K562 (cell line): ENCODE measurements at regions not wholly inside any gene's neighbourhood (a gene's known extent, or its start where the extent isn't known, plus 50 kb on each side); places are given as distances from the start of the nearest gene placed in this dataset.
A peak's percentile ranks its signal among the peaks of the same experiment; 100 is the strongest.

Source experiments
- ETV5 ChIP-seq: sonication (generic); formaldehyde crosslinking; IDR thresholded peaks from 2 replicates; pipeline ENCODE4 v1.4.0; 2020; ENCODE audit warnings: low read depth, mild to moderate bottlenecking, missing genetic modification reagents
- FOXJ2 ChIP-seq: fragments of 200-800 bp; sonication (Bioruptor generic); IDR thresholded peaks from 2 replicates; pipeline ENCODE4 v1.6.1; 2016; ENCODE audit warnings: missing genetic modification characterization, missing compliant biosample characterization
- ZBTB7A ChIP-seq: IDR thresholded peaks from 2 replicates; pipeline ENCODE4 v1.6.1; 2011; ENCODE audit warnings: low read depth, mild to moderate bottlenecking, low read length, moderate library complexity, borderline replicate concordance; ENCODE audit not compliant: control insufficient read depth
- ZNF232 ChIP-seq: sonication (generic); formaldehyde crosslinking; IDR thresholded peaks from 2 replicates; pipeline ENCODE4 v1.8.0; 2022; ENCODE audit warnings: mild to moderate bottlenecking, missing genetic modification reagents
- TF ChIP-seq, protein P1 (sequence below), 2 experiments: fragments of 450-650 bp; formaldehyde crosslinking in 1 of 2; IDR thresholded peaks; 2 replicates each; pipeline versions ENCODE4 v1.4.0 to v1.6.1; 2014 to 2020; ENCODE audit warnings: mild to moderate bottlenecking in 2 of 2, borderline replicate concordance in 1 of 2, low read depth in 1 of 2
- TF ChIP-seq, protein P2 (sequence below): fragments of 250-450 bp; sonication (Bioruptor Pico); IDR thresholded peaks from 2 replicates; pipeline ENCODE4 v1.5.0; 2022; ENCODE audit warnings: mild to moderate bottlenecking
- TF ChIP-seq, protein P3 (sequence below): sonication (generic); formaldehyde crosslinking; IDR thresholded peaks from 2 replicates; pipeline ENCODE4 v1.8.0; 2022; ENCODE audit warnings: mild to moderate bottlenecking, missing genetic modification reagents
- TF ChIP-seq, protein P4 (sequence below): fragments of 250-450 bp; sonication (Bioruptor Pico); IDR thresholded peaks from 2 replicates; pipeline ENCODE4 v1.4.0; 2020

DNA sequence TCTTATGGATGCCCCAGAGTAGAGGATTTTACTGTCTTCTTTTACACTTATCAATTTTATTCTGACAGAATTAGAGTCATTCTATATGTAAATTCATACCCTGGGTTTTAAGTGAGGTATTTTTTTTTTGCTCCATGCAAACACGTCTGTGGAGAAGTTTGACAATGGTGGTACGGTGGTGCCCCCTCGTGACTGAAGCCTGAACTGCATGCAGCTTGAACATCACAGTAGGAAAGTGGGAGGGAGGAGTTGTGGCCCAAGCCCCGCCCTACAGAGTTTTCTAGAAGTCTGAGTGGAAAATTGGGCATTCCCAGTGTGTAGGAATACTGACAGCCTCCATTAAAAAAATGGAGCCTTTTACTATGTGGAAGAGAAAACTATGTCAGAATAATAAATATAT is 73.3 kb upstream of the RAB40AL start (continued):
- TF ChIP-seq, protein P1, sequence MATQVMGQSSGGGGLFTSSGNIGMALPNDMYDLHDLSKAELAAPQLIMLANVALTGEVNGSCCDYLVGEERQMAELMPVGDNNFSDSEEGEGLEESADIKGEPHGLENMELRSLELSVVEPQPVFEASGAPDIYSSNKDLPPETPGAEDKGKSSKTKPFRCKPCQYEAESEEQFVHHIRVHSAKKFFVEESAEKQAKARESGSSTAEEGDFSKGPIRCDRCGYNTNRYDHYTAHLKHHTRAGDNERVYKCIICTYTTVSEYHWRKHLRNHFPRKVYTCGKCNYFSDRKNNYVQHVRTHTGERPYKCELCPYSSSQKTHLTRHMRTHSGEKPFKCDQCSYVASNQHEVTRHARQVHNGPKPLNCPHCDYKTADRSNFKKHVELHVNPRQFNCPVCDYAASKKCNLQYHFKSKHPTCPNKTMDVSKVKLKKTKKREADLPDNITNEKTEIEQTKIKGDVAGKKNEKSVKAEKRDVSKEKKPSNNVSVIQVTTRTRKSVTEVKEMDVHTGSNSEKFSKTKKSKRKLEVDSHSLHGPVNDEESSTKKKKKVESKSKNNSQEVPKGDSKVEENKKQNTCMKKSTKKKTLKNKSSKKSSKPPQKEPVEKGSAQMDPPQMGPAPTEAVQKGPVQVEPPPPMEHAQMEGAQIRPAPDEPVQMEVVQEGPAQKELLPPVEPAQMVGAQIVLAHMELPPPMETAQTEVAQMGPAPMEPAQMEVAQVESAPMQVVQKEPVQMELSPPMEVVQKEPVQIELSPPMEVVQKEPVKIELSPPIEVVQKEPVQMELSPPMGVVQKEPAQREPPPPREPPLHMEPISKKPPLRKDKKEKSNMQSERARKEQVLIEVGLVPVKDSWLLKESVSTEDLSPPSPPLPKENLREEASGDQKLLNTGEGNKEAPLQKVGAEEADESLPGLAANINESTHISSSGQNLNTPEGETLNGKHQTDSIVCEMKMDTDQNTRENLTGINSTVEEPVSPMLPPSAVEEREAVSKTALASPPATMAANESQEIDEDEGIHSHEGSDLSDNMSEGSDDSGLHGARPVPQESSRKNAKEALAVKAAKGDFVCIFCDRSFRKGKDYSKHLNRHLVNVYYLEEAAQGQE (IDR thresholded peaks at IDR 0.05; ENCODE audit: borderline replicate concordance): peak; percentile 55
- TF ChIP-seq, protein P1 (CRISPR knock-in tag; IDR thresholded peaks at IDR 0.05; ENCODE audit: low read depth): no peak
- TF ChIP-seq, protein P2, sequence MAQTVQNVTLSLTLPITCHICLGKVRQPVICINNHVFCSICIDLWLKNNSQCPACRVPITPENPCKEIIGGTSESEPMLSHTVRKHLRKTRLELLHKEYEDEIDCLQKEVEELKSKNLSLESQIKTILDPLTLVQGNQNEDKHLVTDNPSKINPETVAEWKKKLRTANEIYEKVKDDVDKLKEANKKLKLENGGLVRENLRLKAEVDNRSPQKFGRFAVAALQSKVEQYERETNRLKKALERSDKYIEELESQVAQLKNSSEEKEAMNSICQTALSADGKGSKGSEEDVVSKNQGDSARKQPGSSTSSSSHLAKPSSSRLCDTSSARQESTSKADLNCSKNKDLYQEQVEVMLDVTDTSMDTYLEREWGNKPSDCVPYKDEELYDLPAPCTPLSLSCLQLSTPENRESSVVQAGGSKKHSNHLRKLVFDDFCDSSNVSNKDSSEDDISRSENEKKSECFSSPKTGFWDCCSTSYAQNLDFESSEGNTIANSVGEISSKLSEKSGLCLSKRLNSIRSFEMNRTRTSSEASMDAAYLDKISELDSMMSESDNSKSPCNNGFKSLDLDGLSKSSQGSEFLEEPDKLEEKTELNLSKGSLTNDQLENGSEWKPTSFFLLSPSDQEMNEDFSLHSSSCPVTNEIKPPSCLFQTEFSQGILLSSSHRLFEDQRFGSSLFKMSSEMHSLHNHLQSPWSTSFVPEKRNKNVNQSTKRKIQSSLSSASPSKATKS: no peak
- TF ChIP-seq, protein P3, sequence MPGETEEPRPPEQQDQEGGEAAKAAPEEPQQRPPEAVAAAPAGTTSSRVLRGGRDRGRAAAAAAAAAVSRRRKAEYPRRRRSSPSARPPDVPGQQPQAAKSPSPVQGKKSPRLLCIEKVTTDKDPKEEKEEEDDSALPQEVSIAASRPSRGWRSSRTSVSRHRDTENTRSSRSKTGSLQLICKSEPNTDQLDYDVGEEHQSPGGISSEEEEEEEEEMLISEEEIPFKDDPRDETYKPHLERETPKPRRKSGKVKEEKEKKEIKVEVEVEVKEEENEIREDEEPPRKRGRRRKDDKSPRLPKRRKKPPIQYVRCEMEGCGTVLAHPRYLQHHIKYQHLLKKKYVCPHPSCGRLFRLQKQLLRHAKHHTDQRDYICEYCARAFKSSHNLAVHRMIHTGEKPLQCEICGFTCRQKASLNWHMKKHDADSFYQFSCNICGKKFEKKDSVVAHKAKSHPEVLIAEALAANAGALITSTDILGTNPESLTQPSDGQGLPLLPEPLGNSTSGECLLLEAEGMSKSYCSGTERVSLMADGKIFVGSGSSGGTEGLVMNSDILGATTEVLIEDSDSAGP (CRISPR knock-in tag): no peak
- no peak for TF ChIP-seq ETV5 (CRISPR knock-in tag)
- no peak for TF ChIP-seq ZNF232 (CRISPR knock-in tag)
- TF ChIP-seq ZBTB7A: no peak
- TF ChIP-seq, protein P4, sequence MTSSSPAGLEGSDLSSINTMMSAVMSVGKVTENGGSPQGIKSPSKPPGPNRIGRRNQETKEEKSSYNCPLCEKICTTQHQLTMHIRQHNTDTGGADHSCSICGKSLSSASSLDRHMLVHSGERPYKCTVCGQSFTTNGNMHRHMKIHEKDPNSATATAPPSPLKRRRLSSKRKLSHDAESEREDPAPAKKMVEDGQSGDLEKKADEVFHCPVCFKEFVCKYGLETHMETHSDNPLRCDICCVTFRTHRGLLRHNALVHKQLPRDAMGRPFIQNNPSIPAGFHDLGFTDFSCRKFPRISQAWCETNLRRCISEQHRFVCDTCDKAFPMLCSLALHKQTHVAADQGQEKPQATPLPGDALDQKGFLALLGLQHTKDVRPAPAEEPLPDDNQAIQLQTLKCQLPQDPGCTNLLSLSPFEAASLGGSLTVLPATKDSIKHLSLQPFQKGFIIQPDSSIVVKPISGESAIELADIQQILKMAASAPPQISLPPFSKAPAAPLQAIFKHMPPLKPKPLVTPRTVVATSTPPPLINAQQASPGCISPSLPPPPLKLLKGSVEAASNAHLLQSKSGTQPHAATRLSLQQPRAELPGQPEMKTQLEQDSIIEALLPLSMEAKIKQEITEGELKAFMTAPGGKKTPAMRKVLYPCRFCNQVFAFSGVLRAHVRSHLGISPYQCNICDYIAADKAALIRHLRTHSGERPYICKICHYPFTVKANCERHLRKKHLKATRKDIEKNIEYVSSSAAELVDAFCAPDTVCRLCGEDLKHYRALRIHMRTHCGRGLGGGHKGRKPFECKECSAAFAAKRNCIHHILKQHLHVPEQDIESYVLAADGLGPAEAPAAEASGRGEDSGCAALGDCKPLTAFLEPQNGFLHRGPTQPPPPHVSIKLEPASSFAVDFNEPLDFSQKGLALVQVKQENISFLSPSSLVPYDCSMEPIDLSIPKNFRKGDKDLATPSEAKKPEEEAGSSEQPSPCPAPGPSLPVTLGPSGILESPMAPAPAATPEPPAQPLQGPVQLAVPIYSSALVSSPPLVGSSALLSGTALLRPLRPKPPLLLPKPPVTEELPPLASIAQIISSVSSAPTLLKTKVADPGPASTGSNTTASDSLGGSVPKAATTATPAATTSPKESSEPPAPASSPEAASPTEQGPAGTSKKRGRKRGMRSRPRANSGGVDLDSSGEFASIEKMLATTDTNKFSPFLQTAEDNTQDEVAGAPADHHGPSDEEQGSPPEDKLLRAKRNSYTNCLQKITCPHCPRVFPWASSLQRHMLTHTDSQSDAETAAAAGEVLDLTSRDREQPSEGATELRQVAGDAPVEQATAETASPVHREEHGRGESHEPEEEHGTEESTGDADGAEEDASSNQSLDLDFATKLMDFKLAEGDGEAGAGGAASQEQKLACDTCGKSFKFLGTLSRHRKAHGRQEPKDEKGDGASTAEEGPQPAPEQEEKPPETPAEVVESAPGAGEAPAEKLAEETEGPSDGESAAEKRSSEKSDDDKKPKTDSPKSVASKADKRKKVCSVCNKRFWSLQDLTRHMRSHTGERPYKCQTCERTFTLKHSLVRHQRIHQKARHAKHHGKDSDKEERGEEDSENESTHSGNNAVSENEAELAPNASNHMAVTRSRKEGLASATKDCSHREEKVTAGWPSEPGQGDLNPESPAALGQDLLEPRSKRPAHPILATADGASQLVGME (CRISPR knock-in tag): no peak
- no peak for TF ChIP-seq FOXJ2 (tag)
